HG02840 (cell line): ENCODE measurements at regions not wholly inside any gene's neighbourhood (a gene's known extent, or its start where the extent isn't known, plus 50 kb on each side); places are given as distances from the start of the nearest gene placed in this dataset.
"Not testable (repeated sequence)": the region's sequence is repeated elsewhere in the genome, so short reads cannot be mapped to it uniquely, and the experiment has no call there.

Experiments
- ATAC-seq: cut with Tn5 transposase; IDR thresholded peaks from one replicate; pipeline ENCODE4 v1.9.1; 2021; ENCODE audit warnings: mild to moderate bottlenecking, moderate library complexity, moderate number of reproducible peaks; ENCODE audit not compliant: unreplicated experiment, low FRiP score

- ATAC-seq: no peak
These were observed 472.5 kb downstream of the PID1 start for GRCh38 chr2:228798458-228799207.

GRCh38 chr2:228796386-228796785, 474.7 kb downstream of the PID1 start:
- ATAC-seq: no peak

GRCh38 chr2:228793116-228793515, 478.0 kb downstream of the PID1 start:
- ATAC-seq: no peak

GRCh38 chr2:228786901-228787300, 484.2 kb downstream of the PID1 start:
- no peak for ATAC-seq

- no peak for ATAC-seq
These were observed 488.8 kb downstream of the PID1 start for GRCh38 chr2:228782281-228782680.

- ATAC-seq: no peak
These were observed 493.2 kb downstream of the PID1 start for GRCh38 chr2:228777855-228778355.

GRCh38 chr2:228774548-228774947, 496.5 kb downstream of the PID1 start:
- ATAC-seq: no peak

- ATAC-seq: no peak
These were observed 499.3 kb downstream of the PID1 start for GRCh38 chr2:228771774-228772173.

GRCh38 chr2:228771315-228771714, 499.8 kb downstream of the PID1 start:
- no peak for ATAC-seq

- ATAC-seq: no peak
These were observed 502.3 kb downstream of the PID1 start for GRCh38 chr2:228768818-228769217.

- ATAC-seq: not testable (repeated sequence)
These were observed 502.9 kb downstream of the PID1 start for GRCh38 chr2:228768141-228768540.

- no peak for ATAC-seq
These were observed 503.9 kb downstream of the PID1 start for GRCh38 chr2:228767196-228767595.

GRCh38 chr2:228763379-228763981, 507.6 kb downstream of the PID1 start:
- ATAC-seq: no peak

- no peak for ATAC-seq
These were observed 508.5 kb downstream of the PID1 start for GRCh38 chr2:228762565-228762964.

GRCh38 chr2:228755661-228756060, 515.4 kb downstream of the PID1 start:
- ATAC-seq: not testable (repeated sequence)

- no peak for ATAC-seq
These were observed 523.6 kb downstream of the PID1 start for GRCh38 chr2:228747483-228747882.

- no peak for ATAC-seq
These were observed 532.3 kb downstream of the PID1 start for GRCh38 chr2:228738671-228739380.

- ATAC-seq: no peak
These were observed 535.4 kb downstream of the PID1 start for GRCh38 chr2:228735697-228736096.

GRCh38 chr2:228731517-228731916, 539.6 kb downstream of the PID1 start:
- ATAC-seq: no peak

GRCh38 chr2:228728961-228729360, 542.1 kb downstream of the PID1 start:
- ATAC-seq: no peak

- no peak for ATAC-seq
These were observed 543.5 kb upstream of the SPHKAP start for GRCh38 chr2:228725031-228725430.
